ENCODE measurements at regions not wholly inside any gene's neighbourhood (a gene's known extent, or its start where the extent isn't known, plus 50 kb on each side); places are given as distances from the start of the nearest gene placed in this dataset.

DNA sequence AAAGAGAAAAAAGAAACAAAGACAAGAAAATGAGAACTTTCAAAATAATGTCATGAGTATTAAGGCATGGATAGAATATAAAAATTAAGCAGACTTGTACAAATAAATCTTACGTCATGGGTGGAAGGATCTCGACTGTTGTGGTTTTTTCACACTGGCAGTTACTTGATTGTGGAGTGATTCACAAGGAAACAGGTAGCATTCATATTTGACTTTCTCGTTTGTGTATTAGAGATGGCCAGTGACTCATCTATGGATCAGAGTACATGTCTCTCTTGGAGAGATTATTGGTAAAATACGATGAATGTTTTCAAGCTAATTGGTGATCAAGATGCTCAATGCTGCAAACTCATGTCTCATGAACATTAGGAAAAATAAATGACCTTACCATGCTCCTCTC, 564.3 kb downstream of the GATA3 start:
- intact Hi-C loops (cut with DNase I, micrococcal nuclease): no loop called here
- Histone ChIP-seq H3K36me3 (ENCODE audit: low read depth) (no peaks in the 10 kb centered on the region), H3K9me3 (no peaks in the 10 kb centered on the region), H3K4me1 (ENCODE audit: low read depth) (no peaks in the 10 kb centered on the region), H3K4me3 (no peak overlapping the region)
- ATAC-seq (no peak), DNase-seq (no peak)
- TF ChIP-seq, protein P1, sequence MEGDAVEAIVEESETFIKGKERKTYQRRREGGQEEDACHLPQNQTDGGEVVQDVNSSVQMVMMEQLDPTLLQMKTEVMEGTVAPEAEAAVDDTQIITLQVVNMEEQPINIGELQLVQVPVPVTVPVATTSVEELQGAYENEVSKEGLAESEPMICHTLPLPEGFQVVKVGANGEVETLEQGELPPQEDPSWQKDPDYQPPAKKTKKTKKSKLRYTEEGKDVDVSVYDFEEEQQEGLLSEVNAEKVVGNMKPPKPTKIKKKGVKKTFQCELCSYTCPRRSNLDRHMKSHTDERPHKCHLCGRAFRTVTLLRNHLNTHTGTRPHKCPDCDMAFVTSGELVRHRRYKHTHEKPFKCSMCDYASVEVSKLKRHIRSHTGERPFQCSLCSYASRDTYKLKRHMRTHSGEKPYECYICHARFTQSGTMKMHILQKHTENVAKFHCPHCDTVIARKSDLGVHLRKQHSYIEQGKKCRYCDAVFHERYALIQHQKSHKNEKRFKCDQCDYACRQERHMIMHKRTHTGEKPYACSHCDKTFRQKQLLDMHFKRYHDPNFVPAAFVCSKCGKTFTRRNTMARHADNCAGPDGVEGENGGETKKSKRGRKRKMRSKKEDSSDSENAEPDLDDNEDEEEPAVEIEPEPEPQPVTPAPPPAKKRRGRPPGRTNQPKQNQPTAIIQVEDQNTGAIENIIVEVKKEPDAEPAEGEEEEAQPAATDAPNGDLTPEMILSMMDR (IDR thresholded peaks at IDR 0.05): no peak

GRCh38 chr10:8628351-8628750, 573.9 kb downstream of the GATA3 start:
- Histone ChIP-seq H3K36me3 (ENCODE audit: low read depth) (no peaks in the 10 kb centered on the region), H3K9me3 (no peaks in the 10 kb centered on the region), H3K4me1 (ENCODE audit: low read depth) (no peaks in the 10 kb centered on the region), H3K4me3 (no peak overlapping the region)
- ATAC-seq (no peak), DNase-seq (no peak)
- TF ChIP-seq, protein P1 (IDR thresholded peaks at IDR 0.05): no peak
- intact Hi-C loops (cut with DNase I, micrococcal nuclease): no loop called here

GRCh38 chr10:8633909-8634308, 579.4 kb downstream of the GATA3 start:
- Histone ChIP-seq H3K4me3 (no peak overlapping the region), H3K9me3 (no peaks in the 10 kb centered on the region), H3K36me3 (ENCODE audit: low read depth) (no peaks in the 10 kb centered on the region), H3K4me1 (ENCODE audit: low read depth) (no peaks in the 10 kb centered on the region)
- ATAC-seq (no peak), DNase-seq (no peak)
- intact Hi-C loops (cut with DNase I, micrococcal nuclease): no loop called here
- TF ChIP-seq, protein P1 (IDR thresholded peaks at IDR 0.05): no peak

DNA sequence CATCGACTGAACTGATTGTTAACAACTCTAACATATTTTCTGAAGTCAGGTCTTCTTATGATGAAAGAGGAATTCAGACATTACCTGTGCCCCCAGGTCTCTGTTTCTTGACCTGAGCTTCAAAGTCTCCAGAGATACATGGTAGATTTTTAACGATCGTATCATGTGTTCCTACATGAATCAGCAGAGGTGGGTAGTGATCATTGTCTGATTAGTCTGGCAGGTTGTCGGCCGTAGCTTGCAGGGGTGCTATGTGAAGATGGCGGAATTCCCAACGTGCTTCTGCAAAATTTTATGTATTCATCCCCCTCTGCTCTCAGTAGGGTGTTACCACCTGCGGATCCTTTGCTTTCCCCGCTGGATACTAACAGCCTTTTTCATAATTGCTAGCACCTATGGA, 581.9 kb downstream of the GATA3 start:
- TF ChIP-seq, protein P1 (IDR thresholded peaks at IDR 0.05): no peak
- Histone ChIP-seq H3K4me1 (ENCODE audit: low read depth) (no peaks in the 10 kb centered on the region), H3K9me3 (no peaks in the 10 kb centered on the region), H3K36me3 (ENCODE audit: low read depth) (no peaks in the 10 kb centered on the region), H3K4me3 (no peak overlapping the region)
- ATAC-seq (no peak), DNase-seq (no peak)
- intact Hi-C loops (cut with DNase I, micrococcal nuclease): no loop called here

GRCh38 chr10:8637640-8638039, 583.2 kb downstream of the GATA3 start:
- no peak for ATAC-seq
- intact Hi-C loops (cut with DNase I, micrococcal nuclease): no loop called here
- TF ChIP-seq, protein P1 (IDR thresholded peaks at IDR 0.05): no peak

DNA sequence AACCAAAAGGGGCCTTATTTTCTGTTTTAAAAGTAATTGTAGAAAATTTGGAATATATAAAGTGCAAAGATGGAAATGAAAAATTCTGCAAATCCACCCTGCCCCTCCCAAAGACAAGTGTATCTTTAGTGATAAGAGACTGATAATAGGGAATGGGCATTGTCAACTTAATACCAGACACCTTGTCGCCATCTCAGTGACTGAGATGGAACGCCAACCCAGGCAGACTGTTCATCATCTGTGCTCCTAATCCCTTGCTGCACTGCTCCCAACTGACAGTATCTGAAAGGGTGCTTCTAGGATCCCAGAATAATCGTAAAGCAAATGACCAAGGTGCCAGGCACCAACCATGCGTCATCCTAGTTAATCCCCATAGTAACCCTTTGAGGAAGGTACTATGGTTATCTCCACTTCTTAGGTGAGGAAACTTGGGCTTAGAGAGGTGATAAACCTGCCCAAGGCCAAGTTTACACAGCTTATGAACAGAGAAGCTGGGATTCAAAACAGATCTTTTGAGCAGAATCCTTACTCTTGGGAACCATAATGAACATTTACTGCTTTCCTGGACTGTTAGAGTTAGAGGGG, 583.7 kb downstream of the GATA3 start:
- intact Hi-C loops (cut with DNase I, micrococcal nuclease): no loop called here
- DNase-seq: no peak
- TF ChIP-seq, protein P1 (IDR thresholded peaks at IDR 0.05): no peak
- Histone ChIP-seq H3K4me1 (ENCODE audit: low read depth) (no peaks in the 10 kb centered on the region), H3K36me3 (ENCODE audit: low read depth) (no peaks in the 10 kb centered on the region), H3K4me3 (no peak overlapping the region), H3K9me3 (no peaks in the 10 kb centered on the region)
- ATAC-seq: no peak

More at GRCh38 chr10:8637640-8638039, 583.2 kb downstream of the GATA3 start:
- Histone ChIP-seq H3K36me3 (ENCODE audit: low read depth) (no peaks in the 10 kb centered on the region), H3K4me1 (ENCODE audit: low read depth) (no peaks in the 10 kb centered on the region), H3K4me3 (no peak overlapping the region), H3K9me3 (no peaks in the 10 kb centered on the region)
- no peak for DNase-seq

All from mucosa of descending colon (tissue), 3 donors.